ENCODE measurements at regions not wholly inside any gene's neighbourhood (a gene's known extent, or its start where the extent isn't known, plus 50 kb on each side); places are given as distances from the start of the nearest gene placed in this dataset.

DNA sequence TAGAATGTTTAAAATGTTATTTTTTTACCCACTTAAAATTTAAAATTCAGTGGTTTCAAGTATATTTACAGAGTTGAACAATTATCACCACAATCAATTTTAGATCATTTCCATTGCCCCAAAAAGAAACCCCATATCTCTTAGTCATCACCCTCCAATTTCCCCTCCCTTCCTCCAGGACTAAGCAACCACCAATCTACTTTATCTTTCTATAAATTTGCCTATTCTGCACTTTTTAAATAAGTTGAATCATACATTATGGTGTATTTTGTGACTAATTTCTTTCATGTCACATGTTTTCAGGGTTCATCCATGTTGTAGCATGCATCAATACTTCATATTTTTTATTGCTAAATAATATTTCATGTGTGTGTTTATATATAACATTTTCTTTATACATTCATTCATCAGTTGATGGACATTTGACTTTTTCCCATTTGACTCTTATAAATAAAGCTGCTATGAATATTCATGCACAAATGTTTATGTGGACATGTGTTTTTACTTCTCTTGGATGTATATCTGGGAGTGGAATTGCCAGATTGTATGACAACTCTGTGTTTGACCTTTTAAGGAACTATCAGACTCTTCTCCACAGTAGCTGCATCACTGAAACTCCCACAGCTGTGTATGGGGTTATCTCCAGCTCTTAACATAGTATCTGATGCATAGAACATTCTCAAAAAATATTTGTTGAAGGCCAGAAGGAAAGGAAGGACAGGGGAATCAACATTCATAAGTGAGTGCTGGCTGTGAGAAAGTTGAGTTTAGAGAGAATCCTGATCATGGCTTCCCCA lies 107.8 kb upstream of the OXGR1 start:
- Histone ChIP-seq H3K4me3 (replicated peaks in 1 of 2; ENCODE audit: low read depth in 1 of 2, low read length in 2 of 2) (no peak overlapping the region), H3K9me3 (ENCODE audit: control insufficient read depth in 1 of 2, insufficient read depth in 1 of 2, low read depth in 1 of 2, low read length in 2 of 2) (no peaks in the 10 kb centered on the region), H3K79me2 (ENCODE audit: insufficient read depth, low read length) (no peaks in the 10 kb centered on the region), H3K9me2 (ENCODE audit: insufficient read depth) (no peaks in the 10 kb centered on the region), H3K4me1 (ENCODE audit: control insufficient read depth in 1 of 2, insufficient read depth in 2 of 2, low read length in 2 of 2) (no peaks in the 10 kb centered on the region), H3K9ac (ENCODE audit: low read length) (no peak overlapping the region), H3K27ac (ENCODE audit: low read depth, low read length) (no peak overlapping the region), H3K36me3 (ENCODE audit: control insufficient read depth in 1 of 2, insufficient read depth in 2 of 2, low read length in 2 of 2) (no peaks in the 10 kb centered on the region), H3K4me2 (ENCODE audit: low read length) (no peak overlapping the region), H2AFZ (ENCODE audit: low read depth, low read length, poor library complexity, severe bottlenecking) (no peak overlapping the region), H3K27me3 (ENCODE audit: insufficient read depth, low read length) (no peaks in the 10 kb centered on the region), H4K20me1 (ENCODE audit: insufficient read depth) (no peaks in the 10 kb centered on the region)
- ATAC-seq, result no peak
- CTCF ChIA-PET, result interaction anchor here (2.3 kb wide), 1 partner anchor 8 kb away, joined by 10 read pairs; no protein-coding TSS in a partner anchor
- intact Hi-C loops (cut with micrococcal nuclease), result no loop called here
- BruUV-seq (replicated peaks), result no TSS peak
- no peak for DNase-seq (ENCODE audit: low read depth, low spot score)
- POLR2A ChIA-PET, result no interaction called here
- RAD21 ChIA-PET (ENCODE audit: low non-redundant PET in 1 of 2, low total read pairs in 2 of 2, uncharacterized antibody in 2 of 2, unreplicated experiment in 2 of 2), result no interaction called here
- no peak for TF ChIP-seq CBX3 (IDR thresholded peaks at IDR 0.05; ENCODE audit: low read depth)

- no peaks in the 10 kb centered on the region for H3K9me3 ChIP-seq (ENCODE audit: control insufficient read depth in 1 of 2, insufficient read depth in 1 of 2, low read depth in 1 of 2, low read length in 2 of 2)
- DNase-seq (ENCODE audit: low read depth, low spot score), result no peak
- H3K9ac ChIP-seq (ENCODE audit: low read length), result no peak overlapping the region
- no peak overlapping the region for H3K4me3 ChIP-seq (replicated peaks in 1 of 2; ENCODE audit: low read depth in 1 of 2, low read length in 2 of 2)
- no peak for ATAC-seq
- no peaks in the 10 kb centered on the region for H3K9me2 ChIP-seq (ENCODE audit: insufficient read depth)
- CTCF ChIA-PET, result no interaction called here
- intact Hi-C loops (cut with micrococcal nuclease), result no loop called here
- no peaks in the 10 kb centered on the region for H4K20me1 ChIP-seq (ENCODE audit: insufficient read depth)
- H3K36me3 ChIP-seq (ENCODE audit: control insufficient read depth in 1 of 2, insufficient read depth in 2 of 2, low read length in 2 of 2), result no peaks in the 10 kb centered on the region
- RAD21 ChIA-PET (ENCODE audit: low non-redundant PET in 1 of 2, low total read pairs in 2 of 2, uncharacterized antibody in 2 of 2, unreplicated experiment in 2 of 2), result no interaction called here
- no TSS peak for BruUV-seq (replicated peaks)
- H3K27me3 ChIP-seq (ENCODE audit: insufficient read depth, low read length), result no peaks in the 10 kb centered on the region
- no peak overlapping the region for H3K4me2 ChIP-seq (ENCODE audit: low read length)
- H3K4me1 ChIP-seq (ENCODE audit: control insufficient read depth in 1 of 2, insufficient read depth in 2 of 2, low read length in 2 of 2), result peaks cover 12 to 21% of the 10 kb centered on the region in 2 experiments
- no peak overlapping the region for H3K27ac ChIP-seq (ENCODE audit: low read depth, low read length)
- no peaks in the 10 kb centered on the region for H3K79me2 ChIP-seq (ENCODE audit: insufficient read depth, low read length)
- POLR2A ChIA-PET, result no interaction called here
- no peak overlapping the region for H2AFZ ChIP-seq (ENCODE audit: low read depth, low read length, poor library complexity, severe bottlenecking)
- TF ChIP-seq CEBPB (IDR thresholded peaks at IDR 0.05; ENCODE audit: low read depth), result no peak
- TF ChIP-seq SP1 (IDR thresholded peaks at IDR 0.05; ENCODE audit: low read depth), result no peak
- TF ChIP-seq TCF7L2 (IDR thresholded peaks at IDR 0.05; ENCODE audit: borderline replicate concordance, extremely low read depth, insufficient read depth, insufficient read length), result no peak
- no peak for TF ChIP-seq CBX3 (IDR thresholded peaks at IDR 0.05; ENCODE audit: low read depth)
- no peak for TF ChIP-seq ELF1 (IDR thresholded peaks at IDR 0.05; ENCODE audit: borderline replicate concordance, low read depth)
- TF ChIP-seq EZH2phosphoT487 (IDR thresholded peaks at IDR 0.05; ENCODE audit: borderline replicate concordance), result no peak
- TF ChIP-seq ZFX (IDR thresholded peaks at IDR 0.05), result no peak
- TF ChIP-seq, protein P1, sequence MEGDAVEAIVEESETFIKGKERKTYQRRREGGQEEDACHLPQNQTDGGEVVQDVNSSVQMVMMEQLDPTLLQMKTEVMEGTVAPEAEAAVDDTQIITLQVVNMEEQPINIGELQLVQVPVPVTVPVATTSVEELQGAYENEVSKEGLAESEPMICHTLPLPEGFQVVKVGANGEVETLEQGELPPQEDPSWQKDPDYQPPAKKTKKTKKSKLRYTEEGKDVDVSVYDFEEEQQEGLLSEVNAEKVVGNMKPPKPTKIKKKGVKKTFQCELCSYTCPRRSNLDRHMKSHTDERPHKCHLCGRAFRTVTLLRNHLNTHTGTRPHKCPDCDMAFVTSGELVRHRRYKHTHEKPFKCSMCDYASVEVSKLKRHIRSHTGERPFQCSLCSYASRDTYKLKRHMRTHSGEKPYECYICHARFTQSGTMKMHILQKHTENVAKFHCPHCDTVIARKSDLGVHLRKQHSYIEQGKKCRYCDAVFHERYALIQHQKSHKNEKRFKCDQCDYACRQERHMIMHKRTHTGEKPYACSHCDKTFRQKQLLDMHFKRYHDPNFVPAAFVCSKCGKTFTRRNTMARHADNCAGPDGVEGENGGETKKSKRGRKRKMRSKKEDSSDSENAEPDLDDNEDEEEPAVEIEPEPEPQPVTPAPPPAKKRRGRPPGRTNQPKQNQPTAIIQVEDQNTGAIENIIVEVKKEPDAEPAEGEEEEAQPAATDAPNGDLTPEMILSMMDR (IDR thresholded peaks at IDR 0.05 in 2 of 3, conservative IDR thresholded peaks at IDR 0.05 in 1 of 3; ENCODE audit: borderline replicate concordance in 1 of 3, insufficient read depth in 1 of 3, low read depth in 2 of 3, low read length in 2 of 3), result no peak
- TF ChIP-seq POLR2AphosphoS5 (IDR thresholded peaks at IDR 0.05; ENCODE audit: low read depth, low read length), result no peak
- TF ChIP-seq ATF3 (IDR thresholded peaks at IDR 0.05), result no peak
- TF ChIP-seq EZH2 (IDR thresholded peaks at IDR 0.05), result no peak
- TF ChIP-seq JUND (IDR thresholded peaks at IDR 0.05), result no peak
- no peak for TF ChIP-seq MAX (IDR thresholded peaks at IDR 0.05)
- TF ChIP-seq SRF (IDR thresholded peaks at IDR 0.05; ENCODE audit: low read depth), result no peak
- TF ChIP-seq RAD21 (IDR thresholded peaks at IDR 0.05; ENCODE audit: low read depth), result no peak
- TF ChIP-seq YY1 (IDR thresholded peaks at IDR 0.05; ENCODE audit: extremely low read depth, insufficient replicate concordance, low read depth, low read length), result no peak
- TF ChIP-seq SIN3A (IDR thresholded peaks at IDR 0.05; ENCODE audit: low read depth), result no peak
Observed at GRCh38 chr13:97106323-97106722, 112.0 kb upstream of the OXGR1 start.
